ENCODE measurements at regions not wholly inside any gene's neighbourhood (a gene's known extent, or its start where the extent isn't known, plus 50 kb on each side); places are given as distances from the start of the nearest gene placed in this dataset.

GRCh38 chr15:55033574-55033973, 163.2 kb downstream of the RSL24D1 start:
- Histone ChIP-seq H3K4me2 (no peak overlapping the region), H3K4me1 (no peaks in the 10 kb centered on the region), H4K20me1 (ENCODE audit: low read depth) (no peaks in the 10 kb centered on the region), H3K4me3 (no peak overlapping the region), H3K9ac (no peak overlapping the region), H3K36me3 (no peaks in the 10 kb centered on the region), H2AFZ (replicated peaks) (no peak overlapping the region), H3K27me3 (no peaks in the 10 kb centered on the region), H3K27ac (no peak overlapping the region), H3K79me2 (ENCODE audit: low read depth) (no peaks in the 10 kb centered on the region), H3K9me3 (ENCODE audit: low read depth) (peaks cover 14% of the 10 kb centered on the region), H3F3A (ENCODE audit: low read depth) (no peaks in the 10 kb centered on the region)
- no peaks in the 10 kb centered on the region for H3K9me3 Mint-ChIP-seq
- DNase-seq (ENCODE audit: low spot score), result no peak
- no peak overlapping the region for H3K27ac Mint-ChIP-seq
- no peaks in the 10 kb centered on the region for H3K4me1 Mint-ChIP-seq
- H3K27me3 Mint-ChIP-seq (ENCODE audit: insufficient read depth, low read depth), result no peaks in the 10 kb centered on the region
- TF ChIP-seq EZH2phosphoT487 (IDR thresholded peaks at IDR 0.05) (no peak), EZH2 (IDR thresholded peaks at IDR 0.05) (no peak)
- TF ChIP-seq, protein P1, sequence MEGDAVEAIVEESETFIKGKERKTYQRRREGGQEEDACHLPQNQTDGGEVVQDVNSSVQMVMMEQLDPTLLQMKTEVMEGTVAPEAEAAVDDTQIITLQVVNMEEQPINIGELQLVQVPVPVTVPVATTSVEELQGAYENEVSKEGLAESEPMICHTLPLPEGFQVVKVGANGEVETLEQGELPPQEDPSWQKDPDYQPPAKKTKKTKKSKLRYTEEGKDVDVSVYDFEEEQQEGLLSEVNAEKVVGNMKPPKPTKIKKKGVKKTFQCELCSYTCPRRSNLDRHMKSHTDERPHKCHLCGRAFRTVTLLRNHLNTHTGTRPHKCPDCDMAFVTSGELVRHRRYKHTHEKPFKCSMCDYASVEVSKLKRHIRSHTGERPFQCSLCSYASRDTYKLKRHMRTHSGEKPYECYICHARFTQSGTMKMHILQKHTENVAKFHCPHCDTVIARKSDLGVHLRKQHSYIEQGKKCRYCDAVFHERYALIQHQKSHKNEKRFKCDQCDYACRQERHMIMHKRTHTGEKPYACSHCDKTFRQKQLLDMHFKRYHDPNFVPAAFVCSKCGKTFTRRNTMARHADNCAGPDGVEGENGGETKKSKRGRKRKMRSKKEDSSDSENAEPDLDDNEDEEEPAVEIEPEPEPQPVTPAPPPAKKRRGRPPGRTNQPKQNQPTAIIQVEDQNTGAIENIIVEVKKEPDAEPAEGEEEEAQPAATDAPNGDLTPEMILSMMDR (IDR thresholded peaks at IDR 0.05), result no peak
- no peaks in the 10 kb centered on the region for H3K36me3 Mint-ChIP-seq
- H3K4me3 Mint-ChIP-seq, result no peak overlapping the region

GRCh38 chr15:55031727-55032126, 165.0 kb downstream of the RSL24D1 start:
- Histone ChIP-seq H3K4me1 (no peaks in the 10 kb centered on the region), H3K9ac (no peak overlapping the region), H3K36me3 (no peaks in the 10 kb centered on the region), H3K27me3 (no peaks in the 10 kb centered on the region), H2AFZ (replicated peaks) (no peak overlapping the region), H3K4me3 (no peak overlapping the region), H3F3A (ENCODE audit: low read depth) (no peaks in the 10 kb centered on the region), H3K79me2 (ENCODE audit: low read depth) (no peaks in the 10 kb centered on the region), H3K9me3 (ENCODE audit: low read depth) (peaks cover 9% of the 10 kb centered on the region), H4K20me1 (ENCODE audit: low read depth) (no peaks in the 10 kb centered on the region), H3K27ac (no peak overlapping the region), H3K4me2 (no peak overlapping the region)
- DNase-seq (ENCODE audit: low spot score), result no peak
- H3K9me3 Mint-ChIP-seq, result no peaks in the 10 kb centered on the region
- no peaks in the 10 kb centered on the region for H3K36me3 Mint-ChIP-seq
- no peaks in the 10 kb centered on the region for H3K27me3 Mint-ChIP-seq (ENCODE audit: insufficient read depth, low read depth)
- no peaks in the 10 kb centered on the region for H3K4me1 Mint-ChIP-seq
- TF ChIP-seq EZH2phosphoT487 (IDR thresholded peaks at IDR 0.05) (no peak), EZH2 (IDR thresholded peaks at IDR 0.05) (no peak)
- TF ChIP-seq, protein P1 (IDR thresholded peaks at IDR 0.05), result no peak
- H3K4me3 Mint-ChIP-seq, result no peak overlapping the region
- H3K27ac Mint-ChIP-seq, result no peak overlapping the region

GRCh38 chr15:55026381-55026780, 170.4 kb downstream of the RSL24D1 start:
- Mint-ChIP-seq H3K4me1 (no peaks in the 10 kb centered on the region), H3K4me3 (no peak overlapping the region), H3K27ac (no peak overlapping the region), H3K9me3 (no peaks in the 10 kb centered on the region), H3K36me3 (no peaks in the 10 kb centered on the region), H3K27me3 (ENCODE audit: insufficient read depth, low read depth) (no peaks in the 10 kb centered on the region)
- Histone ChIP-seq H3K9ac (no peak overlapping the region), H2AFZ (replicated peaks) (no peak overlapping the region), H3K36me3 (no peaks in the 10 kb centered on the region), H3K4me3 (no peak overlapping the region), H3K4me1 (no peaks in the 10 kb centered on the region), H3F3A (ENCODE audit: low read depth) (no peaks in the 10 kb centered on the region), H3K4me2 (no peak overlapping the region), H4K20me1 (ENCODE audit: low read depth) (no peaks in the 10 kb centered on the region), H3K9me3 (ENCODE audit: low read depth) (peaks cover 8% of the 10 kb centered on the region), H3K27me3 (no peaks in the 10 kb centered on the region), H3K79me2 (ENCODE audit: low read depth) (no peaks in the 10 kb centered on the region), H3K27ac (no peak overlapping the region)
- TF ChIP-seq, protein P1 (IDR thresholded peaks at IDR 0.05), result no peak
- no peak for TF ChIP-seq EZH2 (IDR thresholded peaks at IDR 0.05)
- TF ChIP-seq EZH2phosphoT487 (IDR thresholded peaks at IDR 0.05), result no peak
- no peak for DNase-seq (ENCODE audit: low spot score)
